NCI-H146 treated with DMSO at 0.1 percent for 48 hours (cell line): ENCODE measurements at regions not wholly inside any gene's neighbourhood (a gene's known extent, or its start where the extent isn't known, plus 50 kb on each side); places are given as distances from the start of the nearest gene placed in this dataset.
"Not testable (repeated sequence)": the region's sequence is repeated elsewhere in the genome, so short reads cannot be mapped to it uniquely, and the experiment has no call there.

Experiments
- DNase-seq: peaks from one replicate; lab custom pipeline; 2025; ENCODE audit not compliant: unreplicated experiment; lab: John Stamatoyannopoulos, UW

GRCh38 chr9:117775591-117775990 is 71.4 kb downstream of the TLR4 start:
- no peak for DNase-seq

- no peak for DNase-seq
These were observed 73.6 kb downstream of the TLR4 start for GRCh38 chr9:117777823-117778222.

DNA sequence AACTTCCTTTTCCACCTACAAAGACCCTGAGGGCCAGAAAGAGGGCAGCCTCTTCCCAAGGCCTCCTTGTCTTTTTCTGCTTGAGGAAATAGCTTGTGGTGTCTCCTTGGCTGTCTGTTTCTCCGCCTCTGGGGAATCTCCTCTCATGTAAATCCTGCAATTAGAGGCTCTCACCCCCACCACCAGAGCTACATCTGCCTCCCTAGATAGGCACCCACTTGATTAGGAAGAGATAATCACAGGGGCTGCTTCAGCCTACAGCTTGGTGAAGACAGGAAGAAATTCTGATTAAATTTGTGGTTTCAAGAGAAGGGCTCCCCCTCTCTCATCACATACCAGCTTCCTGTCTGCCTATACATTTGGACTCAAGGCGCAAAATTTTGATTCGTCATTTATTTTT is 75.6 kb downstream of the TLR4 start:
- DNase-seq, result no peak

GRCh38 chr9:117782931-117783788 is 79.0 kb downstream of the TLR4 start:
- peak; percentile 0 for DNase-seq

DNA sequence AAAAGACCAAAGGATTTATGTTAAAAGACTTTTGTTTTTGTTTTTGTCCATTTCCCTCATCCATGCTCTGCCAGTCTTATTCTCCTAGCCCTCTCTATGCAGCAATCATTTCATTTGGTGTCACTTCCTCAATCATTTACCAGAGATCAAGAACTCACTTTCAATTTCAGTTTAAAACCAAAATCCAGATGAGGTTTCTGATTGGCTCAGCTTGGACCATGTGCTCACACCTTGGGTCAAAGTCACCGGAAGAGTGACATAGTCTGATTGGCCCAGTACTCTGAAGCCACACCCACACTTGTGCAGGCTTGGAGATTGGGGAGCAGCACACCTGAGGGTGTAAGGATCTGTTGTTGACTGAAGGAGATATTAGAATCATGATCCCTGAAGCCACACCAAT is 79.6 kb downstream of the TLR4 start:
- DNase-seq, result no peak

DNA sequence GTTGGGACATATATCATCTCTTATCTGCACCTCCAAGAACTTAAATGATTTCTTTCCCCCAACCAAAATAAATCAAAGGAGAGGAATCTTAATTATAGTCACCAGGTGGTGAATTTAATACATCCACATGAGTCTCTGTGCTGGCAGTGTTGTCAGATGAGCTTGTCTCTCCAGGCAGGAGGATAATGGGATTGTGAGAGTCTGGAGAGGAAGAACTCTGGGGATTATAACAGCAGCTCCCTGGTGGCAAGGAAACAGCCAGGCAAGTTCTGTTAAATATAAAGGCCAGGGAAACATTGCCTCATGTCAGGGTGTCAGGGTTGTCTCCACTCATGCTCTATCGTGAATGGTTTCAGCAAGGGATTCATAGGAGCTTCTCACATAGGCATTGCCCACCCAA is 80.8 kb downstream of the TLR4 start:
- no peak for DNase-seq

- no peak for DNase-seq
These were observed 83.5 kb downstream of the TLR4 start for GRCh38 chr9:117787746-117788145.

DNA sequence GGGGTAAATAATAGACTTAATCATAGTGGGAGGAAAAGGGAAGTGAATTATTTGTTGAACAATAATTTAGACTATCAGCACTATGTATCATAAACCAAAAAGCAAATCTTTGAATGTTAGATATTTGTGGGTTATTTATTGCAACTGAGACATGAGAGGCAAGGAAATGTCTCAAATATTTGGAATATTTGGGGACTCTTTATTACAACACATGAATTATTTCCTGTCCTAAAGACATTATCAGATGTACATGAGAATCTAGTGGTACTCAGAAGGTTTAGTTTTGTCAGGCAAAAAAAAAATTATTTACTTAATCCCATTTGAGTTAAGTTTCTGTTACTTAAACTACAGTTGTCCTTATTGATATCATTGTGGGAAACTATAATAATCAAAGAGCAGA is 91.1 kb downstream of the TLR4 start:
- DNase-seq, result no peak

- no peak for DNase-seq
These were observed 92.5 kb downstream of the TLR4 start for GRCh38 chr9:117796681-117797080.

GRCh38 chr9:117800389-117800788 is 96.2 kb downstream of the TLR4 start:
- DNase-seq, result no peak

DNA sequence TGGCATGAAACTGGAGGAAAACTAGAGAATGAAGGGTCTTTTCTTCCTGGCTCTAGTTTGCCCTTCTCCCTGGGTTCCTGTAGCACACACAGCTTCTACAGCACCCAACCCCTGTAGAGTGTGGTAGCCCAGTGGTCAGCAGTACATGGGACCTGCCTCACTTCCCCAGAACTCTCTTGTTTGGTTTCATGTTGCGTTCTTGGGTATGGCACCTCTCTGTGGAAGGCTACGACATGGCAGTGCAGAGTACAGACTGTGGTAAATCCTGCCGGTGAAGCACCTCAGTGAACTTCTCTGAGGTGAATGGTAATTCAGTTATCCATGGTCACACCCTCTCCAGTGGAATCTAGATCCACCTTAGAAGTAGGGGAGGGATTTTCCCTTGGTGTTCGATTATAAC is 105.5 kb downstream of the TLR4 start:
- no peak for DNase-seq

DNA sequence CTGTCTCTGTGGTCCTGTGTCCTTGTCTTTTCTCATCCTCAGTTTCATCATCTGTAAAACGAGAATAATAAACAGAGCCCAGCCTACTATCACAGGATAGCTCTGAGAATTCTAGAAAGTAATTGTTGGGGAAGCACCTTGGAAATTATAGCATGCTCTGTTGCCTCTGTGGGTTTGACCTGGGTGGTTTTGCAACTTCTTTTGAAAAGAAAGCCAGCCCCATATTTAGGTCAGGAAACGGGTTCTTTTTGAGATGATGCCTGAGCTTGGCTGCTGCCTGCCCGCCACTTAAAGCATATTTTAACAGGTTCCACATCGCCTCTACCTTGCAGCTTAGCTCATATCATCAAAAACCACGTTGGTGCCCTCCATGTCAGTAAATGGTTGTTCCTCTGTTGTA is 111.1 kb downstream of the TLR4 start:
- DNase-seq, result no peak

DNA sequence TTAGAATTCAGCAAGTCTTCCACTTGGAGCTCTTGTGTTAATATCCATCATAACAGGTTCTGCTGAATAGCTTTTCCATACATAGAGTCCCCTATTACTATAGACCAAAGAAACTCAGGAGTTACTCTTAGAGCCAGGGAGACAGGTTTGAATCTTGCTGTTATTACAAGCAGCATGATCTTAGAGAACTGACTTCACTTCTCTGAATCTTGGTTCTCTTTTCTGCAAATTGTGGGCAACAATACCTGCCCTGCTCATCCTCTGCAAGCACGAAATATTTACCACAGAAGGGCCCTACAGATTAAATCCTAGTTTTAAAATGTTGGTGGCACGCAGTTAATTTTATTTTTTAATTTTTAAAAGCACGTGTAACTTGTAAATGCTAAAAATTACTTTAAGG is 111.7 kb downstream of the TLR4 start:
- no peak for DNase-seq

GRCh38 chr9:117821954-117822353 is 117.8 kb downstream of the TLR4 start:
- DNase-seq, result no peak

GRCh38 chr9:117823576-117823975 is 119.4 kb downstream of the TLR4 start:
- no peak for DNase-seq

DNA sequence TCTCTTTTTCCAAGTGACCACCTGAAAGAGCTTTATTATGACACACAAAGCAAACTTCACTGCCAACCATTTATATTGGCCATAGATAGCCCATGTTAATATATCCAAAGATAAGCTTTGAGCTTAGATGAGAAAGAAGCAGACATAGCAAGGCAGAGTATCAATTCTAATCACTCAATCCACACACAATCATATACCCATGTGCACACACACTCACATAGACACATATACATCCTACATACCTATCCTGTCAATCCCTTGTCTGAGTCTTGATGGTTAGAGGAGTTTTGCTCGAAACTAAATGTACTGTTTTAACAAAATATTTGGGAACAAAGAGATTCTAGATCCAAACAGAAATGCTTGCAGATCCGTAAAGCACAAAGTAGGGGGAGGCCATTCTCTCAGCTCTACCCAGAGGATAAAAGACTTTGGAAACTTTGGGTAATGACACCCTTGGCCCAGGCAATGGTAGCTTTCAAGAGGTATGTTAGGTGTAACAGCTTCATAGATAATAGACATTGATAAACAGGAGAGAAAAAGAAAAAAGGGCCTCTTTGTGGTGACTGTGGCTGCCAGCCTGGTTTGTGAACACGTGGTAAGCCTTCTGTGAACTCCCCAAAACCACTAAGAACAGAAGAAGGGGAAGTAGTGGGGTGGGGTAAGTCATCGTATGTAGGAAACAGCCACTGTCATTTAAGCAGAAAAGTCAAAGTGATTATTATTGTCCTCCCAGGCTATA is 121.6 kb downstream of the TLR4 start:
- no peak for DNase-seq

- no peak for DNase-seq
These were observed 122.6 kb downstream of the TLR4 start for GRCh38 chr9:117826837-117827236.

- no peak for DNase-seq
These were observed 123.3 kb downstream of the TLR4 start for GRCh38 chr9:117827456-117827855.

GRCh38 chr9:117828466-117828865 is 124.3 kb downstream of the TLR4 start:
- no peak for DNase-seq

GRCh38 chr9:117835798-117836197 is 131.6 kb downstream of the TLR4 start:
- DNase-seq, result no peak

DNA sequence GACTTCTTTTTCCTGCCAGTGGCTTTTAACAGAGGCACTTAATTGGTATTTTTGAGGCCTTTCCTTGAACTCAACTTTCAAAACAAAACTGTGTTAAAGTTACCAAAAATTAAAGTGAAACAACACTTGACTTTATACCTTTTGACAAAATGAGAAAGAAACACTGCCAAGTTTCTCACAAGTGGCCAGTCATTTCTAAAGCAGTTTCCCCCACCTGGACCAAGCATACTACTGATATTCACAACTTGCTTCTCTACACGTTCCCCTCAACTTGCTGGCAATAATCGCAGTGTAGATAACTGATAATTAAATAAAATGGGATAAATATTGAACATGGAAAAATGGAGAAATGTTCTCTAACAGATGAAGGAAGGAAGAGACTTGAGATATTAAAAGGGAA is 135.7 kb downstream of the TLR4 start:
- no peak for DNase-seq

GRCh38 chr9:117851836-117852461 is 147.7 kb downstream of the TLR4 start:
- DNase-seq, result not testable (repeated sequence)
